UCSD-AML1 (cell line): ENCODE measurements at regions not wholly inside any gene's neighbourhood (a gene's known extent, or its start where the extent isn't known, plus 50 kb on each side); places are given as distances from the start of the nearest gene placed in this dataset.
"Not testable (repeated sequence)": the region's sequence is repeated elsewhere in the genome, so short reads cannot be mapped to it uniquely, and the experiment has no call there.

ENCODE experiments used
- DNase-seq: peaks from one replicate; lab custom pipeline; 2025; ENCODE audit not compliant: unreplicated experiment; lab: John Stamatoyannopoulos, UW

DNA sequence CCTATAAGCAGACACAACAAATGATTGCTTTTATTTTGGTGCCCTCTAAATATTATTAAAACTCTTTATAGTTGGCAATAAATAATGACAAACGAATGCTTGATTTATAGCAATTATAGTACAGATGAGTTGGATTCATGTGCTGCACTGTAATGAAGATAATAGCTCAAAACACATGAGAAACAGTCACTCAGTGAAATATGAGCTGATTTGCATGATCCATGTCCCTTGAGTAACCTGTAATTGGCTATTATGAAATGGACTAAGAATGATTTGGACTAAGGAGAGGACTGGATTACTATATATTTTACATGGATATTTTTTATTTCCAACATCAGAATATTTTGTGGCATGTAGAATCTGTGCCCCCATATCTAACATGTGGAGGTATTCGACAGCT lies 365.6 kb upstream of the UBE2E3 start:
- DNase-seq = no peak

DNA sequence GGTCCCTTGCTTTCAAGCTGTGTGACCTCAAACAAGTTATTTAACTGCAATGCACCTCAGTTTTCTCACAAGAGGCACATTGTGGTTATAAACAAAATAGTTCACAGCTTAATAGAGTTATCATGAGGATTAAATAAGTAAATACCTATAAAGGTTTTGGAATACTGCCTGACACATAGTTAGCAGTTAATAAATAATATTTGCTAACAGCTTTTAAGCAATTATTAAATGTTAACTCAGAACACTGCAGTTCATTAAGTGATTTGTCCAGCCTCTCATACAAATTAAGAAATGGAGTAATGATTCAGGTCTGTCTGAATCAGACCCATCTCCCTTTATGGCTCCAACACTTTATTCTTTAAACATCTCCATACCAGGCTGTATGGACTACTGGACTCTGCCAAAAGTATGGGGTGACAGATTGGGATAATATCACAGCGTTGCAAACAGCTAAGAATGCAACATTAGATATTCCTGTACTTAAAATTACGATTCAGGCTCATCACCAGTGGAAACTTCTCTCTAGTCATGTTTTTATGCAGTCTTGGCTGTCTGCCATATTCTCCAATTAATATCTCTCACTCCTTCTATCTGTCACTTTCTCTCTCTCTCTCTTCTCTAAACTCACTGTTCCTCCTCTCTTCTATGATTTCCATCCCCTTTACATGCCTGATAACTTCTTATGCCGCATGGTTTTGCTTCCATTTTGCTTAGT lies 370.6 kb upstream of the UBE2E3 start:
- no peak for DNase-seq

DNA sequence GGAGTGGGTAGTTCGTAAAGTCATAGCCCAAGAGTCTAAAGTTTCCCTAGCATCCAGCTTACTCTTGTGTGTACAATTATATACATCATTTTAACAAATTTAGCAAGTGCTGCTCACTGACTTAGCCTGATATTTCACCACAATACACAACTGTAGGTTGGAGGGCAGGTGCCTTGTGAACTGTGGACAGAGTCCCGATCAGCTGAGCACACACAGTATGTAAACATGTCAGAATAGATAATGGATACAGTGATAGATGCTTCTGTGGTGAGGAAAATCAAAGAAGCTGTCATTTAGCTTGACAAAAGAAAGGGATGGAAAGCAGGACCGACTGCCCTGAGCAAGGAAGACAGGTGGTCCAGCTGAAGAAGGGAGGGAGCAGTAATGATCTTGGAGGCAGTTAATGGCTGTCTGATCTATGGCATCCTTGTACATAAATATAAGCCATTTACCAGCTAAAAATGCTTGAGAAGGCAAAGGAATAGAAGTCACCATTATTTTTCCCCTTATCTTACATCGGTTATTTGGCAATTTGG lies 372.8 kb upstream of the UBE2E3 start:
- DNase-seq = no peak

GRCh38 chr2:180604077-180604476 lies 376.3 kb upstream of the UBE2E3 start:
- no peak for DNase-seq

DNA sequence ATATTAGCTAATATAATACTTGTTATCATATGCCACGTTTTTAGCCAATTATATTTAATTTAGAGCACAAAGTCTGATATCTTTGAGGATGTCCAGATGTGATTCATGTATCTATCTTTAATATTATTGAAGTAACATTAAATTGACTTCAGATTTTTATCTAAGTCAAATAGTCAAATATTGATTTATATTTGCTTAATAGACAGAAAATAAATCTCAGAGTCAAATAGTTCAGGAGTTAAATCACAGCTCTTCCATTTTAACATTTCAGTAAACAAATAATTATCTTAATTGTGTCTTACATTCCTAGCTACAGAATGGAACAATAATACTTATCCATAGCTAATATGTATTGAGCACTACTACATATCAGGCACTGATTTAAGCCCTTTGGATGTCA lies 379.4 kb upstream of the UBE2E3 start:
- DNase-seq = no peak

GRCh38 chr2:180599804-180600203 lies 380.6 kb upstream of the UBE2E3 start:
- no peak for DNase-seq

DNA sequence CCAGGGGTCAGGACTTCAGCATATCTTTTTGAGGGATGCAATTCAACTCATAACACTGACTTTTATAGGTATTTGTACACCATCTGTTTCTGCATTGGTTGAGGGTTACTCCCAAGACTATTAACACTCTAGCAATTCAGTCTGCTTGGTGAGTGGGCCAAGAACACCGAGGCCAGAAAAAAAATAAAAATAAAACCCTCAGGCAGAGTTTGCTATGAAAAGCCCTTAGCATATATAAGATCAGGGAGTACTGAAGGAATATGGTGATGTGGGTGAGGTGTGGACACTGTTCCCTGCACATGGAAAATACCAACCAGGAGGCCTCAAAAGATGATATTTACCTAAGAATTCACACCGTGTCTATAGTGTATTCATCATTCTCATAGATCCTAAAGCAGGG lies 383.2 kb upstream of the UBE2E3 start:
- DNase-seq = no peak

DNA sequence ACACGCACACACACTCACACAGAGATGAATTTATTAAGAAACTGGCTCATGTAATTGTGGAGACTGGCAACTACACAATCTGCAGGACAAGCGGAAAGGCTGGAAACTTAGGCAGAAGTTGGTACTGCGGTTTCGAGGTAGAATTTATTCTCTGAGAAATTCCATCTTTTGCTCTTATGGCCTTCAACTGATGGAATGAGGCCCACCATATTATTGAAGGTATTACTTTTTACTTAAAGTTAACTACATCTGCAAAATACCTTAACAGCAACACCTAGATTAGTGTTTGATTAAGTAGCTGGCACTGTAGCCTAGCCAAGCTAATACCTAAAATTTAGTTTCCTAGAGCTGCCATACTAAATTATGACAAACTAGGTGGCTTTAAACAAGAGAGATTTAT lies 384.0 kb upstream of the UBE2E3 start:
- no peak for DNase-seq

GRCh38 chr2:180591947-180592346 lies 388.5 kb upstream of the UBE2E3 start:
- no peak for DNase-seq

DNA sequence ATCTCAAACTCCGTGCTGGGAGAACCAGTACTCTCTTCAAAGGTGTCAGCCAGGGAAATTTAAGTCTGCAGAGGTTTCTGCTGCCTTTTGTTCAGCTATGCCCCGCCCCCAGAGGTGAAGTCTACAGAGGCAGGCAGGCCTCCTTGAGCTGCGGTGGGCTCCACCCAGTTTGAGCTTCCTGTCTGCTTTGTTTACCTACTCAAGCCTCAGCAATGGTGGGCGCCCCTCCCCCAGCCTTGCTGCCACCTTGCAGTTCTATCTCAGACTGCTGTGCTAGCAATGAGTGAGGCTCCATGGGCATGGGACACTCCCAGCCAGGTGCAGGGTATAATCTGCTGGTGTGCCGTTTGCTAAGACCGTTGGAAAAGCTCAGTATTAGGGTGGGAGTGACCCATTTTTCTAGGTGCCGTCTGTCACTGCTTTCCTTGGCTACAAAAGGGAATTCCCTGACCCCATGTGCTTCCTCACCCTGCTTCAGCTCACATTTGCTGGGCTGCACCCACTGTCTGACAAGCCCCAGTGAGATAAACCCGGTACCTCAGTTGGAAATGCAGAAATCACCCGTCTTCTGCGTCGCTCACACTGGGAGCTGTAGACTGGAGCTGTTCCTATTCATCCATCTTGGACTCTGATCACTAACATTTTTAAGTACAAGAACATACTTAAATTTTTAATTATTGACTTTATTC lies 389.2 kb upstream of the UBE2E3 start:
- not testable (repeated sequence) for DNase-seq

- DNase-seq = no peak
These were observed 396.8 kb upstream of the UBE2E3 start for GRCh38 chr2:180583441-180584140.

GRCh38 chr2:180579388-180579787 lies 401.0 kb upstream of the UBE2E3 start:
- no peak for DNase-seq

GRCh38 chr2:180578441-180578840 lies 402.0 kb upstream of the UBE2E3 start:
- no peak for DNase-seq

DNA sequence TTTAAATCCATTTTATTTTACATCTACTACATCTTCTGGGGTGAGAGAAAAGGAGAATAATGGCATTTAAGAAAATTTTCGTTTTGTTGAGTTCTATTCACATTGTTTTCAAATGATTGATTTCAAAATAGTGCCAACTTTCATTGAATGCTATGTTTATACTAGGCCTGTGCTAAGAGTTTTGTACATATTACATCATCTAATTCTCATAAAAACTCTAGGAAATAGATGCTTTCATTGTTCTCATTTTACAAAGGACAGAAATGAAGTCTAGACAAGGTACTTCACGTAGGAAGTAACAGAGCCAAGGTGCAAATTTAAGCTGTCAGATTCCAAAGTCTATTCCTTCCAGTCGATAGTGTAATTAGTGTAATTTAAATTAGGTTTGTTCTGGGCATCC lies 402.8 kb upstream of the UBE2E3 start:
- no peak for DNase-seq

DNA sequence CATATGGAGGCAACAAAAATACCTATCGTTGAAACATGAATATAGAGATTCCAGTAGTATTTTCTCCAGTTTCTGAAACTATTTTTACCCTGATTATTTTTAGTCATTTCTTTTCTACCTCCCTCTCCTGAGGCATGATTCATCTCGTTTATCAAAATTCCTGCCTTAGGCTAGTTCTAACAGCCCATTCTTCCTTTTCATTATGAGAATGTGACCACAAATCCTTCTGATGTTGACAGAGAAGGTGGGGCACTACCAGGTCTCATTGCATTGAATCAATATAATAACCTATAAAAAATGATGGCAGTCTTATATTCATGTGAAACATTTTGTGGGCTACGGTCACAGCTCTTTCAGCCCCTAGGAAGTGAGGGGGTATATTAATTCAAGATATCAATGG lies 406.5 kb upstream of the UBE2E3 start:
- no peak for DNase-seq

- DNase-seq = no peak
These were observed 408.1 kb upstream of the UBE2E3 start for GRCh38 chr2:180572346-180572745.

DNA sequence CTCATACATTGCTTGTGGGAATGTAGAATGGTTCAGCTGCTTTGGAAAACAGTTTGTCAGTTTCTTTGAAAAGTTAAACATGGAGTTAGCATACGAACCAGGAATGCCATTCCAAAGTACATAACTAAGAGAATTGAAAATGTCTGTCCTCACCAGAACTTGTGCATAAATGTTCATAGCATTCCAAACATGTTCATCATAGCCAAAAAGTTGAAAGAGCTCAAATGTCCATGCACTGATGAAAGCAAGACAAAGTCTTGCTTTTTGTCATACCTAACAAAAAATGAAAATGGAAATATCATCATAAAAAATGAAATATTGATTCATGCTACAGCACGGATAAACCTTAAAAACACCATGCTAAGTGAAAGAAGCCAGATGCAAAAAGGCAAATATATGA lies 408.8 kb upstream of the UBE2E3 start:
- no peak for DNase-seq

DNA sequence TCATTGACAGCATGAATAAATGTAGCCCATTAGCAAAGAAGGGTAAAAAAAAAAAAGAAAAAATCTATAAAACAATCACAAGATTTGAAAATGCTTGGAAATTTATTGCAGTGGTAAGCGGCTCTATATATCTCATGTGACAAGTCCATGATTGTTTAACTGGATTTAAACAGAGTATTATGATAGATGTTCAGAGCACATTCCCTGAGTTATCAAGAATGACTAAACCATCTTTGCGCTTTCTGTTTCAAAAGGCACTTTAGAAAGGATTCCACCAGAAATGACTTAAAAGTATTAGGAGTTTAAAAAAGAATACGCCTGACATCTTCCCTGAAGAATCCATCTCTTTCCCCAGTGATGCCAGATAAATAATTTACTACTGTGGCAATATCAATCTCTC lies 409.5 kb upstream of the UBE2E3 start:
- no peak for DNase-seq

- DNase-seq = no peak
These were observed 416.4 kb upstream of the UBE2E3 start for GRCh38 chr2:180564051-180564450.

GRCh38 chr2:180562378-180562777 lies 418.0 kb upstream of the UBE2E3 start:
- DNase-seq = no peak

DNA sequence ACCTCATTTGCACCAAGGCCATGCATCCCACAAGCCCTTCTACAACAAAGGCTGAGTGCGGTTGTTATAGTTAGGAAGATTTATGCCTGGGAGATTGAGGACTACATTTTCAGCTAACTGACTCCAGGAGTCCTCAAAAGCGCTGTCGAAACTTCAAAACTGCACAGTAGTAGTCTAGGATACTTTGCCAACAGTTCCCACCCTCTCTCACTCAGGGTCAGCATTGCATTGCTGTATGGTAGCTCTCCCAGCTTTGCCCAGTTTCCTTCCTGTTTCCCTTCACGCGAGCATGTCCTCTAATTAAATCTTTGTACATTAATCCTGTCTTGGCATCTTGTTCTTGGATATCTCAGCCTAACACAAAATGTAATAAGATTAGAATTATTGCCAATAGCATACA lies 420.6 kb upstream of the UBE2E3 start:
- peak; percentile 9 for DNase-seq

GRCh38 chr2:180559038-180559437 lies 421.4 kb upstream of the UBE2E3 start:
- no peak for DNase-seq
